ENCODE measurements at regions not wholly inside any gene's neighbourhood (a gene's known extent, or its start where the extent isn't known, plus 50 kb on each side); places are given as distances from the start of the nearest gene placed in this dataset.

DNA sequence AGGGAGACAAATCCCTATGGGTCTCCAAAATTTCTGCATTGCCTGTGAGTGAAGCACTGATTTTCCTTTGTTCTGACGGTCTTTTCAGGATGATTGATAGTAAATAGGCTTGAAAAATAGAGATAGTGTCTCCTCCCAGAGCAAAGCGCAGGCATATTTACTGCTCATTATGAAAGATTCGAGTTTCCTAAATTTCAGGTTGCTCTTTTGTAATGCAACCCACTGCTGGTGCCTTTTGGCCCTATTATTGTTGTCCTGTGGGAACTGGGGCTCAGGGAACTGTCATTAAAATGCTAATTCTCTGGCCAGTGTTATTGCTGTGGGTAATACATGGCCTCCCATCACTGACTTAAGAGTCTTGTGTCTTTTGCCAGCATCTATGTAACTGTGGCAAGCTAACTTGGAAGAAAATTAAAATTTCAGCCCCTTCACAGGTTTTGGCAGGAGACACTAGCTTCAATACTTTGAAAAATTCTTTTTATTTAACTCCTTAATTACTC, 754.1 kb upstream of the MAP3K7 start:
- ChIA-PET CTCF (interaction anchor here (2.2 kb wide), 1 partner anchor 9 kb away, joined by 15 read pairs; no protein-coding TSS in a partner anchor), POLR2A (interaction anchor here (1.1 kb wide), 1 partner anchor 134 kb away, joined by 3 read pairs; no protein-coding TSS in a partner anchor), RAD21 (ENCODE audit: unreplicated experiment) (interaction anchor here (1.0 to 2.2 kb wide), 3 partner anchors 10 to 400 kb away, joined by 4 to 12 read pairs (median 4); no protein-coding TSS in a partner anchor), SMC1A (ENCODE audit: uncharacterized antibody, unreplicated experiment) (interaction anchor here (1.4 to 4.7 kb wide), 3 partner anchors 9 to 11 kb away, joined by 5 to 19 read pairs (median 6); no protein-coding TSS in a partner anchor)
- WGBS (ENCODE audit: insufficient coverage, insufficient replicate concordance, low lambda C conversion rate, missing lambda C conversion rate) = 13% methylated on average over 3 of the region's 3 CpGs
- Histone ChIP-seq H3K79me2 (ENCODE audit: control insufficient read depth, insufficient read depth, low read length) (no peaks in the 10 kb centered on the region), H3K4me1 (ENCODE audit: control insufficient read depth, insufficient read depth, low read length) (no peaks in the 10 kb centered on the region), H3K36me3 (ENCODE audit: control insufficient read depth in 2 of 2, insufficient read depth in 2 of 2, low read length in 1 of 2) (no peaks in the 10 kb centered on the region), H3K9me3 (replicated peaks; ENCODE audit: control insufficient read depth, insufficient read depth, low read length) (no peaks in the 10 kb centered on the region), H4K20me1 (ENCODE audit: control insufficient read depth, insufficient read depth) (no peaks in the 10 kb centered on the region), H2AFZ (ENCODE audit: control insufficient read depth, low read depth, low read length) (no peak overlapping the region), H3K4me2 (ENCODE audit: control insufficient read depth, insufficient read depth) (no peak overlapping the region), H3K27ac (ENCODE audit: control insufficient read depth, insufficient read depth) (no peak overlapping the region), H3K4me3 (no peak overlapping the region), H3K9ac (ENCODE audit: control insufficient read depth, insufficient read depth, low read length) (no peak overlapping the region), H3K27me3 (replicated peaks in 1 of 2; ENCODE audit: control insufficient read depth in 2 of 2, insufficient read depth in 2 of 2, low read length in 1 of 2) (no peaks in the 10 kb centered on the region)
- BruUV-seq (replicated peaks) = no TSS peak
- no peak for ATAC-seq
- no peak for DNase-seq (ENCODE audit: low read depth, low spot score)
- no peak for FAIRE-seq
- intact Hi-C loops (cut with micrococcal nuclease; ENCODE audit: unreplicated experiment) = no loop called here
- in situ Hi-C loops (cut with MboI) = no loop called here
- TF ChIP-seq, protein P1, sequence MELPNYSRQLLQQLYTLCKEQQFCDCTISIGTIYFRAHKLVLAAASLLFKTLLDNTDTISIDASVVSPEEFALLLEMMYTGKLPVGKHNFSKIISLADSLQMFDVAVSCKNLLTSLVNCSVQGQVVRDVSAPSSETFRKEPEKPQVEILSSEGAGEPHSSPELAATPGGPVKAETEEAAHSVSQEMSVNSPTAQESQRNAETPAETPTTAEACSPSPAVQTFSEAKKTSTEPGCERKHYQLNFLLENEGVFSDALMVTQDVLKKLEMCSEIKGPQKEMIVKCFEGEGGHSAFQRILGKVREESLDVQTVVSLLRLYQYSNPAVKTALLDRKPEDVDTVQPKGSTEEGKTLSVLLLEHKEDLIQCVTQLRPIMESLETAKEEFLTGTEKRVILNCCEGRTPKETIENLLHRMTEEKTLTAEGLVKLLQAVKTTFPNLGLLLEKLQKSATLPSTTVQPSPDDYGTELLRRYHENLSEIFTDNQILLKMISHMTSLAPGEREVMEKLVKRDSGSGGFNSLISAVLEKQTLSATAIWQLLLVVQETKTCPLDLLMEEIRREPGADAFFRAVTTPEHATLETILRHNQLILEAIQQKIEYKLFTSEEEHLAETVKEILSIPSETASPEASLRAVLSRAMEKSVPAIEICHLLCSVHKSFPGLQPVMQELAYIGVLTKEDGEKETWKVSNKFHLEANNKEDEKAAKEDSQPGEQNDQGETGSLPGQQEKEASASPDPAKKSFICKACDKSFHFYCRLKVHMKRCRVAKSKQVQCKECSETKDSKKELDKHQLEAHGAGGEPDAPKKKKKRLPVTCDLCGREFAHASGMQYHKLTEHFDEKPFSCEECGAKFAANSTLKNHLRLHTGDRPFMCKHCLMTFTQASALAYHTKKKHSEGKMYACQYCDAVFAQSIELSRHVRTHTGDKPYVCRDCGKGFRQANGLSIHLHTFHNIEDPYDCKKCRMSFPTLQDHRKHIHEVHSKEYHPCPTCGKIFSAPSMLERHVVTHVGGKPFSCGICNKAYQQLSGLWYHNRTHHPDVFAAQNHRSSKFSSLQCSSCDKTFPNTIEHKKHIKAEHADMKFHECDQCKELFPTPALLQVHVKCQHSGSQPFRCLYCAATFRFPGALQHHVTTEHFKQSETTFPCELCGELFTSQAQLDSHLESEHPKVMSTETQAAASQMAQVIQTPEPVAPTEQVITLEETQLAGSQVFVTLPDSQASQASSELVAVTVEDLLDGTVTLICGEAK (IDR thresholded peaks at IDR 0.05; ENCODE audit: borderline replicate concordance) = no peak
- TF ChIP-seq ZNF207 (IDR thresholded peaks at IDR 0.05; ENCODE audit: borderline replicate concordance) = no peak
- TF ChIP-seq KDM1A (IDR thresholded peaks at IDR 0.05; ENCODE audit: borderline replicate concordance) = no peak
- TF ChIP-seq, protein P2, sequence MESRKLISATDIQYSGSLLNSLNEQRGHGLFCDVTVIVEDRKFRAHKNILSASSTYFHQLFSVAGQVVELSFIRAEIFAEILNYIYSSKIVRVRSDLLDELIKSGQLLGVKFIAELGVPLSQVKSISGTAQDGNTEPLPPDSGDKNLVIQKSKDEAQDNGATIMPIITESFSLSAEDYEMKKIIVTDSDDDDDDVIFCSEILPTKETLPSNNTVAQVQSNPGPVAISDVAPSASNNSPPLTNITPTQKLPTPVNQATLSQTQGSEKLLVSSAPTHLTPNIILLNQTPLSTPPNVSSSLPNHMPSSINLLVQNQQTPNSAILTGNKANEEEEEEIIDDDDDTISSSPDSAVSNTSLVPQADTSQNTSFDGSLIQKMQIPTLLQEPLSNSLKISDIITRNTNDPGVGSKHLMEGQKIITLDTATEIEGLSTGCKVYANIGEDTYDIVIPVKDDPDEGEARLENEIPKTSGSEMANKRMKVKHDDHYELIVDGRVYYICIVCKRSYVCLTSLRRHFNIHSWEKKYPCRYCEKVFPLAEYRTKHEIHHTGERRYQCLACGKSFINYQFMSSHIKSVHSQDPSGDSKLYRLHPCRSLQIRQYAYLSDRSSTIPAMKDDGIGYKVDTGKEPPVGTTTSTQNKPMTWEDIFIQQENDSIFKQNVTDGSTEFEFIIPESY (IDR thresholded peaks at IDR 0.05) = no peak
- TF ChIP-seq EGR1 (IDR thresholded peaks at IDR 0.05; ENCODE audit: borderline replicate concordance in 1 of 2, low read depth in 2 of 2, low read length in 2 of 2) = no peak
- TF ChIP-seq, protein P3, sequence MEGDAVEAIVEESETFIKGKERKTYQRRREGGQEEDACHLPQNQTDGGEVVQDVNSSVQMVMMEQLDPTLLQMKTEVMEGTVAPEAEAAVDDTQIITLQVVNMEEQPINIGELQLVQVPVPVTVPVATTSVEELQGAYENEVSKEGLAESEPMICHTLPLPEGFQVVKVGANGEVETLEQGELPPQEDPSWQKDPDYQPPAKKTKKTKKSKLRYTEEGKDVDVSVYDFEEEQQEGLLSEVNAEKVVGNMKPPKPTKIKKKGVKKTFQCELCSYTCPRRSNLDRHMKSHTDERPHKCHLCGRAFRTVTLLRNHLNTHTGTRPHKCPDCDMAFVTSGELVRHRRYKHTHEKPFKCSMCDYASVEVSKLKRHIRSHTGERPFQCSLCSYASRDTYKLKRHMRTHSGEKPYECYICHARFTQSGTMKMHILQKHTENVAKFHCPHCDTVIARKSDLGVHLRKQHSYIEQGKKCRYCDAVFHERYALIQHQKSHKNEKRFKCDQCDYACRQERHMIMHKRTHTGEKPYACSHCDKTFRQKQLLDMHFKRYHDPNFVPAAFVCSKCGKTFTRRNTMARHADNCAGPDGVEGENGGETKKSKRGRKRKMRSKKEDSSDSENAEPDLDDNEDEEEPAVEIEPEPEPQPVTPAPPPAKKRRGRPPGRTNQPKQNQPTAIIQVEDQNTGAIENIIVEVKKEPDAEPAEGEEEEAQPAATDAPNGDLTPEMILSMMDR (IDR thresholded peaks at IDR 0.05 in 2 of 3, conservative IDR thresholded peaks at IDR 0.05 in 1 of 3; ENCODE audit: control insufficient read depth in 2 of 3, extremely low read depth in 1 of 3, insufficient read depth in 1 of 3, low read depth in 3 of 3, low read length in 3 of 3) = no peak
- TF ChIP-seq, protein P4, sequence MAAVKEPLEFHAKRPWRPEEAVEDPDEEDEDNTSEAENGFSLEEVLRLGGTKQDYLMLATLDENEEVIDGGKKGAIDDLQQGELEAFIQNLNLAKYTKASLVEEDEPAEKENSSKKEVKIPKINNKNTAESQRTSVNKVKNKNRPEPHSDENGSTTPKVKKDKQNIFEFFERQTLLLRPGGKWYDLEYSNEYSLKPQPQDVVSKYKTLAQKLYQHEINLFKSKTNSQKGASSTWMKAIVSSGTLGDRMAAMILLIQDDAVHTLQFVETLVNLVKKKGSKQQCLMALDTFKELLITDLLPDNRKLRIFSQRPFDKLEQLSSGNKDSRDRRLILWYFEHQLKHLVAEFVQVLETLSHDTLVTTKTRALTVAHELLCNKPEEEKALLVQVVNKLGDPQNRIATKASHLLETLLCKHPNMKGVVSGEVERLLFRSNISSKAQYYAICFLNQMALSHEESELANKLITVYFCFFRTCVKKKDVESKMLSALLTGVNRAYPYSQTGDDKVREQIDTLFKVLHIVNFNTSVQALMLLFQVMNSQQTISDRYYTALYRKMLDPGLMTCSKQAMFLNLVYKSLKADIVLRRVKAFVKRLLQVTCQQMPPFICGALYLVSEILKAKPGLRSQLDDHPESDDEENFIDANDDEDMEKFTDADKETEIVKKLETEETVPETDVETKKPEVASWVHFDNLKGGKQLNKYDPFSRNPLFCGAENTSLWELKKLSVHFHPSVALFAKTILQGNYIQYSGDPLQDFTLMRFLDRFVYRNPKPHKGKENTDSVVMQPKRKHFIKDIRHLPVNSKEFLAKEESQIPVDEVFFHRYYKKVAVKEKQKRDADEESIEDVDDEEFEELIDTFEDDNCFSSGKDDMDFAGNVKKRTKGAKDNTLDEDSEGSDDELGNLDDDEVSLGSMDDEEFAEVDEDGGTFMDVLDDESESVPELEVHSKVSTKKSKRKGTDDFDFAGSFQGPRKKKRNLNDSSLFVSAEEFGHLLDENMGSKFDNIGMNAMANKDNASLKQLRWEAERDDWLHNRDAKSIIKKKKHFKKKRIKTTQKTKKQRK (IDR thresholded peaks at IDR 0.05; ENCODE audit: low read depth, low read length) = no peak
- TF ChIP-seq GATAD2B (conservative IDR thresholded peaks at IDR 0.05; ENCODE audit: low read depth) = no peak
- TF ChIP-seq KLF5 (IDR thresholded peaks at IDR 0.05; ENCODE audit: partially characterized antibody) = no peak
- TF ChIP-seq TCF7 (IDR thresholded peaks at IDR 0.05; ENCODE audit: borderline replicate concordance) = no peak
- no peak for TF ChIP-seq MTA2 (IDR thresholded peaks at IDR 0.05; ENCODE audit: low read depth)
- no peak for TF ChIP-seq NFYA (IDR thresholded peaks at IDR 0.05; ENCODE audit: borderline replicate concordance, low read depth, low read length)

Measured in GM12878 (cell line).